ENCODE measurements at regions not wholly inside any gene's neighbourhood (a gene's known extent, or its start where the extent isn't known, plus 50 kb on each side); places are given as distances from the start of the nearest gene placed in this dataset.
"Not testable (repeated sequence)": the region's sequence is repeated elsewhere in the genome, so short reads cannot be mapped to it uniquely, and the experiment has no call there.

GRCh38 chr5:106633825-106634224, 1036.9 kb downstream of the EFNA5 start:
- no peak for ATAC-seq
- TF ChIP-seq, protein P1, sequence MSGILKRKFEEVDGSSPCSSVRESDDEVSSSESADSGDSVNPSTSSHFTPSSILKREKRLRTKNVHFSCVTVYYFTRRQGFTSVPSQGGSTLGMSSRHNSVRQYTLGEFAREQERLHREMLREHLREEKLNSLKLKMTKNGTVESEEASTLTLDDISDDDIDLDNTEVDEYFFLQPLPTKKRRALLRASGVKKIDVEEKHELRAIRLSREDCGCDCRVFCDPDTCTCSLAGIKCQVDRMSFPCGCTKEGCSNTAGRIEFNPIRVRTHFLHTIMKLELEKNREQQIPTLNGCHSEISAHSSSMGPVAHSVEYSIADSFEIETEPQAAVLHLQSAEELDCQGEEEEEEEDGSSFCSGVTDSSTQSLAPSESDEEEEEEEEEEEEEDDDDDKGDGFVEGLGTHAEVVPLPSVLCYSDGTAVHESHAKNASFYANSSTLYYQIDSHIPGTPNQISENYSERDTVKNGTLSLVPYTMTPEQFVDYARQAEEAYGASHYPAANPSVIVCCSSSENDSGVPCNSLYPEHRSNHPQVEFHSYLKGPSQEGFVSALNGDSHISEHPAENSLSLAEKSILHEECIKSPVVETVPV (CRISPR knock-in tag; IDR thresholded peaks at IDR 0.05), result no peak
- TF ChIP-seq ARNTL (CRISPR knock-in tag; IDR thresholded peaks at IDR 0.05; ENCODE audit: borderline replicate concordance, low read depth) (no peak), GLIS3 (CRISPR knock-in tag; IDR thresholded peaks at IDR 0.05) (no peak), TOX (CRISPR knock-in tag; IDR thresholded peaks at IDR 0.05; ENCODE audit: borderline replicate concordance) (no peak), PPARA (CRISPR knock-in tag; IDR thresholded peaks at IDR 0.05; ENCODE audit: borderline replicate concordance) (no peak), ESRRG (CRISPR knock-in tag; IDR thresholded peaks at IDR 0.05) (no peak), OSR1 (CRISPR knock-in tag; IDR thresholded peaks at IDR 0.05) (no peak), ZC3H10 (CRISPR knock-in tag; IDR thresholded peaks at IDR 0.05) (no peak), ZNF8 (CRISPR knock-in tag; IDR thresholded peaks at IDR 0.05) (no peak), SNAI2 (CRISPR knock-in tag; IDR thresholded peaks at IDR 0.05) (no peak), TSHZ2 (CRISPR knock-in tag; IDR thresholded peaks at IDR 0.05) (no peak), ISL1 (CRISPR knock-in tag; IDR thresholded peaks at IDR 0.05) (no peak), RARB (CRISPR knock-in tag; IDR thresholded peaks at IDR 0.05) (no peak), TCF4 (CRISPR knock-in tag; IDR thresholded peaks at IDR 0.05; ENCODE audit: borderline replicate concordance) (no peak)
- TF ChIP-seq, protein P2, sequence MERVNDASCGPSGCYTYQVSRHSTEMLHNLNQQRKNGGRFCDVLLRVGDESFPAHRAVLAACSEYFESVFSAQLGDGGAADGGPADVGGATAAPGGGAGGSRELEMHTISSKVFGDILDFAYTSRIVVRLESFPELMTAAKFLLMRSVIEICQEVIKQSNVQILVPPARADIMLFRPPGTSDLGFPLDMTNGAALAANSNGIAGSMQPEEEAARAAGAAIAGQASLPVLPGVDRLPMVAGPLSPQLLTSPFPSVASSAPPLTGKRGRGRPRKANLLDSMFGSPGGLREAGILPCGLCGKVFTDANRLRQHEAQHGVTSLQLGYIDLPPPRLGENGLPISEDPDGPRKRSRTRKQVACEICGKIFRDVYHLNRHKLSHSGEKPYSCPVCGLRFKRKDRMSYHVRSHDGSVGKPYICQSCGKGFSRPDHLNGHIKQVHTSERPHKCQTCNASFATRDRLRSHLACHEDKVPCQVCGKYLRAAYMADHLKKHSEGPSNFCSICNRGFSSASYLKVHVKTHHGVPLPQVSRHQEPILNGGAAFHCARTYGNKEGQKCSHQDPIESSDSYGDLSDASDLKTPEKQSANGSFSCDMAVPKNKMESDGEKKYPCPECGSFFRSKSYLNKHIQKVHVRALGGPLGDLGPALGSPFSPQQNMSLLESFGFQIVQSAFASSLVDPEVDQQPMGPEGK (CRISPR knock-in tag; IDR thresholded peaks at IDR 0.05; ENCODE audit: borderline replicate concordance), result no peak
- TF ChIP-seq, protein P3, sequence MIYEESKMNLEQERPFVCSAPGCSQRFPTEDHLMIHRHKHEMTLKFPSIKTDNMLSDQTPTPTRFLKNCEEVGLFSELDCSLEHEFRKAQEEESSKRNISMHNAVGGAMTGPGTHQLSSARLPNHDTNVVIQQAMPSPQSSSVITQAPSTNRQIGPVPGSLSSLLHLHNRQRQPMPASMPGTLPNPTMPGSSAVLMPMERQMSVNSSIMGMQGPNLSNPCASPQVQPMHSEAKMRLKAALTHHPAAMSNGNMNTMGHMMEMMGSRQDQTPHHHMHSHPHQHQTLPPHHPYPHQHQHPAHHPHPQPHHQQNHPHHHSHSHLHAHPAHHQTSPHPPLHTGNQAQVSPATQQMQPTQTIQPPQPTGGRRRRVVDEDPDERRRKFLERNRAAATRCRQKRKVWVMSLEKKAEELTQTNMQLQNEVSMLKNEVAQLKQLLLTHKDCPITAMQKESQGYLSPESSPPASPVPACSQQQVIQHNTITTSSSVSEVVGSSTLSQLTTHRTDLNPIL (CRISPR knock-in tag; IDR thresholded peaks at IDR 0.05; ENCODE audit: low read depth), result no peak

DNA sequence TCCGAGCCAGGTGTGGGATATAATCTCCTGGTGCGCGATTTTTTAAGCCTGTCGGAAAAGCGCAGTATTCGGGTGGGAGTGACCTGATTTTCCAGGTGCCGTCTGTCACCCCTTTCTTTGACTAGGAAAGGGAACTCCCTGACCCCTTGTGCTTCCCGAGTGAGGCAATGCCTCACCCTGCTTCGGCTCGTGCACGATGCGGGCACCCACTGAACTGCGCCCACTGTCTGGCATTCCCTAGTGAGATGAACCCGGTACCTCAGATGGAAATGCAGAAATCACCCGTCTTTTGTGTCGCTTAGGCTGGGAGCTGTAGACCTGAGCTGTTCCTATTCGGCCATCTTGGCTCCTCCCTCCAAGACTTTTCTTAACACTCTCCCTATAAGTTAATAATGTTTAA, 1042.3 kb downstream of the EFNA5 start:
- ATAC-seq, result not testable (repeated sequence)

- TF ChIP-seq, protein P3 (CRISPR knock-in tag; IDR thresholded peaks at IDR 0.05; ENCODE audit: low read depth), result no peak
- TF ChIP-seq OSR1 (CRISPR knock-in tag; IDR thresholded peaks at IDR 0.05) (no peak), ZC3H10 (CRISPR knock-in tag; IDR thresholded peaks at IDR 0.05) (no peak), POU6F1 (CRISPR knock-in tag; IDR thresholded peaks at IDR 0.05; ENCODE audit: borderline replicate concordance, low read depth) (no peak), TSHZ2 (CRISPR knock-in tag; IDR thresholded peaks at IDR 0.05) (no peak), RARB (CRISPR knock-in tag; IDR thresholded peaks at IDR 0.05) (no peak), ESRRG (CRISPR knock-in tag; IDR thresholded peaks at IDR 0.05) (no peak), ZNF70 (CRISPR knock-in tag; IDR thresholded peaks at IDR 0.05) (no peak), ZNF8 (CRISPR knock-in tag; IDR thresholded peaks at IDR 0.05) (no peak), BACH2 (CRISPR knock-in tag; IDR thresholded peaks at IDR 0.05; ENCODE audit: borderline replicate concordance) (no peak), SNAI2 (CRISPR knock-in tag; IDR thresholded peaks at IDR 0.05) (no peak)
- ATAC-seq, result no peak
Observed at GRCh38 chr5:106610041-106610440, 1060.7 kb downstream of the EFNA5 start.
